ENCODE measurements at regions not wholly inside any gene's neighbourhood (a gene's known extent, or its start where the extent isn't known, plus 50 kb on each side); places are given as distances from the start of the nearest gene placed in this dataset.

GRCh38 chr2:21642647-21643046, 518.9 kb downstream of the TDRD15 start:
- TF ChIP-seq CTCF (IDR thresholded peaks at IDR 0.05) = no peak

DNA sequence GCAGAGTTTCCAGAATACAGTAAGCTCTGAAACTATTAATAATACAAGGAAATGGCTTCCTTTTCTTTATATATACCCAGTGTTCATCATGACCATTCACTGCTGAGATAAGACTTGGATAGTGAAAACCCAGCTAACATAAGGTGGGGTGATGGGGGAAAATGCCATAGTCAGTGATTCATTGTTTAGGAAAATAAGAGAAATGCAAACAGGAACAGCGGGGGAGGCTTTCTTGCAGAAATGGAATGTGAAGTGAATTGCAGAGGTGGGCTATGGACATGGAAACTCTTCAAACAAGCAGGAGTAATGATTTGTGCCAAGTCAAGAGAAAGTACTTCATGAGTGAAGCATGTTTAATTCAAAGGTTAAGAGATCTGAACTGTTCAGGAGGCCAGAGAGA, 519.4 kb downstream of the TDRD15 start:
- no peak for TF ChIP-seq CTCF (IDR thresholded peaks at IDR 0.05)

DNA sequence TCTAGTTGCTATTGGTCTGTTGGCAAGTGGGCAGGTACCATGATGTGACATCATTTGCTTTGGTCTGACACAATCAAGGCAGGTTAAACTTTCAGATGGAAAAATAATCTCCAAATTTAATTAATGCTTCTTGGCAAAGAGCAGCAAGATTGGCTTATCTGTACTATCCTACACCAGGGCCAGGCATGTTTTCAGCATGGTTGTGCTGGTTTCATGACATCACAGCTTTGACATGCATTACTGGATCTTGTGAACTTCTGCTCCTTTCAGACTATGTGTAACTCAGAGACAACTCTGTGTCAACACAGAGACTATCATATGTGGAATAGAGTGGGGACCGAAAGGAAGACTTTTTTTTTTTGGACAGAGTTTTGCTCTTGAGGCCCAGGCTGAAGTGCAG, 520.5 kb downstream of the TDRD15 start:
- TF ChIP-seq CTCF (IDR thresholded peaks at IDR 0.05) = no peak

DNA sequence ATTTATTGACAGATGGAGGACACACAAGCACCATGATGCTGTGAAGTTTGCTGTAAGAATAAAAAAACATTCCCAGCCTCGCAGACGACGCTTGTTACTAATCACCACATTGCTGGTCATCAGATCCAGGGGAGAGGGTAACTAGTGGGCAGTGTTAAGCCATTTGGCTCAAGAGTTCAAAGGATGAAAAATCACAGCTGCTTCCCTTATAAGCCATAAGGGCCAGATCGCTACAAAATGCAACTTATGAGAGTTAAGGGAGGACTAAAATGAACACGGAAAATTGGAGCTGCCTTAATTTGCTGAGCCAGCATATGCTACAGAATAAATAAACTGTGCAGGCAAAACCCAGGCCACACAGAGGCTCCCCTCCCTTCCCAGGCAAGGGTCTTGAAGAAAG, 522.6 kb downstream of the TDRD15 start:
- TF ChIP-seq CTCF (IDR thresholded peaks at IDR 0.05) = no peak

DNA sequence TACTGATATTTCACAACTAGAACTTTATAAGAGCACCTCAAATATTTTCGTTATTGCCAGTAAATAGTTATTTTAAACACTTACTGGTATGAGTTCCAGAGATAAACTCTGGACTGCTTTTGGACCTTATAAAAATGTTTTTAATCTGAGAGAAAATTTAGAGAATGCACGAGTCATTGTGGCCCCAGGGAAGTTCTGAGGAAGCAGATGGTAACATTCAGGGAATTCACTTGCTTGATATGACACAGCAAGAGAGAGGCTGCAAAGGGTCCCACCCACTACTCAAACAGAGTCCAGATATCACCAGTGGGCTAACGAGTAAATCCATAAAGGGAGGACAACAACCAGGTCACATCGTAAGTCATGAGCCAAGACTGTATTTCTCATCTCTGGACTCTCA, 526.8 kb downstream of the TDRD15 start:
- TF ChIP-seq CTCF (IDR thresholded peaks at IDR 0.05) = no peak

- no peak for TF ChIP-seq CTCF (IDR thresholded peaks at IDR 0.05)
Observed at GRCh38 chr2:21655136-21655535, 531.4 kb downstream of the TDRD15 start.

- TF ChIP-seq CTCF (IDR thresholded peaks at IDR 0.05) = no peak
Observed at GRCh38 chr2:21656330-21657075, 532.7 kb downstream of the TDRD15 start.

GRCh38 chr2:21657445-21657844, 533.7 kb downstream of the TDRD15 start:
- no peak for TF ChIP-seq CTCF (IDR thresholded peaks at IDR 0.05)

All from LNCAP (cell line).